ENCODE measurements at regions not wholly inside any gene's neighbourhood (a gene's known extent, or its start where the extent isn't known, plus 50 kb on each side); places are given as distances from the start of the nearest gene placed in this dataset.

DNA sequence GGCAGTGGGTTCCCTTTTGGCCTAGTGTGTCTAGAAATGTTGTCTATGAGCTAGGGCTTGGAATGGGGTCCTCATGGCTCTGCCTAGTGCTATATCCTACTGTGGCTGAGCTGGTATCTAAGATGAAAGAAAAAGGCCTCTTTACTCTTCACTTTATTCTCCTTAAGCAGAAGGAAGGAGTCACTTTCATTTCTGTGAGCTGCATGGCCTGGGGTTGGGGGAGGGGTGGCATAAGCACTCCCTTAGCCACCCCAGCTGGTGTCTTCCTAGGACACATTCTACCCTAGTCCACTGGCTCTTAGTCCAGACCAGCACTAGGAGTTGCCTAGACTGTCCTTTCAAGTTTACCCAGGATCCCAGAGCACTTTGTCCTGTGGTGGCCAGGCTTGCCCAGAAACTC lies 1148.9 kb upstream of the CNTN5 start:
- DNase-seq (ENCODE audit: extremely low read depth in 1 of 4, low spot score in 3 of 4) (no peak), ATAC-seq (no peak), FAIRE-seq (no peak)
- TF ChIP-seq ZSCAN32 (CRISPR knock-in tag; IDR thresholded peaks at IDR 0.05), result no peak
- H3K36me3 ChIP-seq (ENCODE audit: control insufficient read depth, insufficient read depth, low read length), result no peaks in the 10 kb centered on the region
- in situ Hi-C loops (cut with MboI) (no loop called here), intact Hi-C loops (cut with micrococcal nuclease) (no loop called here)
- no peaks in the 10 kb centered on the region; a peak in 1 of 5 replicates for H3K4me1 ChIP-seq (replicated peaks in 1 of 2; ENCODE audit: control insufficient read depth in 2 of 2, insufficient read depth in 2 of 2, low read length in 2 of 2)
- CTCF ChIA-PET (ENCODE audit: low intra/inter-chr PET ratio), result no interaction called here
- POLR2A ChIA-PET, result no interaction called here
- no peak overlapping the region for H3K27ac ChIP-seq (ENCODE audit: extremely low read depth, low read depth, low read length)
- no peaks in the 10 kb centered on the region for H3K27me3 ChIP-seq (ENCODE audit: control insufficient read depth in 2 of 2, insufficient read depth in 2 of 2, low read length in 2 of 2)
- no peak overlapping the region for H3K4me2 ChIP-seq (ENCODE audit: insufficient read depth, low read length)
- H3K9me3 ChIP-seq (replicated peaks; ENCODE audit: control insufficient read depth, insufficient read depth, low read depth, low read length), result no peaks in the 10 kb centered on the region
- BruUV-seq (replicated peaks), result no TSS peak
- H2AFZ ChIP-seq (ENCODE audit: low read depth, low read length), result peak overlapping the region; percentile 17; the same call in 1 of the 2 replicates
- no peak overlapping the region for H3K9ac ChIP-seq (ENCODE audit: insufficient read depth in 1 of 2, low read depth in 2 of 2, low read length in 2 of 2)
- H3K4me3 ChIP-seq, result no peak overlapping the region
- H3K9me1 ChIP-seq (ENCODE audit: control insufficient read depth, insufficient read depth, low read length), result no peaks in the 10 kb centered on the region
- no peaks in the 10 kb centered on the region for H3K79me2 ChIP-seq (ENCODE audit: control insufficient read depth, insufficient read depth, low read length)
- no peaks in the 10 kb centered on the region for H4K20me1 ChIP-seq (replicated peaks; ENCODE audit: control insufficient read depth, insufficient read depth, low read length)

DNA sequence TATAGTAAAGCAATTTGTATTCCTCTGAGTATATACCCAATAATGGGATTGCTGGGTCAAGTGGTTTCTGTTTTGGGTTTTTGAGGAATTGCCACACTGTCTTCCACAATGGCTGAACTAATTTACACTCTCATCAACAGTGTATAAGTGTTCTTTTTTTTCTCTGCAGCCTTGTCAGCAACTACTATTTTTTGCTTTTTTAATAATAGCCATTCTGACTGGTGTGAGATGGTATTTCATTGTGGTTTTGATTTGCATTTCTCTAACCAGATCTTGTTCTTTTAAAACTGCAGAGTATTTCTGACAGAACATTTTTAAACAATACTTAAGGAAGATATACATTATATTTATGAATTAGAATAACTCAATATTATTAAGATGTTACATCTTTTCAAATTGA lies 1140.5 kb upstream of the CNTN5 start:
- ATAC-seq, result no peak
- Histone ChIP-seq H3K27me3 (ENCODE audit: control insufficient read depth in 2 of 2, insufficient read depth in 2 of 2, low read length in 2 of 2) (no peaks in the 10 kb centered on the region), H3K27ac (ENCODE audit: extremely low read depth, low read depth, low read length) (no peak overlapping the region), H3K4me2 (ENCODE audit: insufficient read depth, low read length) (no peak overlapping the region), H2AFZ (ENCODE audit: low read depth, low read length) (no peak overlapping the region), H3K4me1 (replicated peaks in 1 of 2; ENCODE audit: control insufficient read depth in 2 of 2, insufficient read depth in 2 of 2, low read length in 2 of 2) (no peaks in the 10 kb centered on the region; a peak in 1 of 5 replicates), H3K9me3 (replicated peaks; ENCODE audit: control insufficient read depth, insufficient read depth, low read depth, low read length) (no peaks in the 10 kb centered on the region), H3K79me2 (ENCODE audit: control insufficient read depth, insufficient read depth, low read length) (no peaks in the 10 kb centered on the region), H3K36me3 (ENCODE audit: control insufficient read depth, insufficient read depth, low read length) (no peaks in the 10 kb centered on the region), H3K4me3 (no peak overlapping the region), H4K20me1 (replicated peaks; ENCODE audit: control insufficient read depth, insufficient read depth, low read length) (no peaks in the 10 kb centered on the region), H3K9me1 (ENCODE audit: control insufficient read depth, insufficient read depth, low read length) (no peaks in the 10 kb centered on the region), H3K9ac (ENCODE audit: insufficient read depth in 1 of 2, low read depth in 2 of 2, low read length in 2 of 2) (no peak overlapping the region)
- BruUV-seq (replicated peaks), result no TSS peak
- POLR2A ChIA-PET, result no interaction called here
- no peak for FAIRE-seq
- no peak for DNase-seq (ENCODE audit: extremely low read depth in 1 of 4, low spot score in 3 of 4)
- CTCF ChIA-PET (ENCODE audit: low intra/inter-chr PET ratio), result interaction anchor here (0.6 kb wide), 1 partner anchor 373 kb away, joined by 3 read pairs; no protein-coding TSS in a partner anchor
- in situ Hi-C loops (cut with MboI), result no loop called here
- intact Hi-C loops (cut with micrococcal nuclease), result no loop called here
- TF ChIP-seq, protein P1, sequence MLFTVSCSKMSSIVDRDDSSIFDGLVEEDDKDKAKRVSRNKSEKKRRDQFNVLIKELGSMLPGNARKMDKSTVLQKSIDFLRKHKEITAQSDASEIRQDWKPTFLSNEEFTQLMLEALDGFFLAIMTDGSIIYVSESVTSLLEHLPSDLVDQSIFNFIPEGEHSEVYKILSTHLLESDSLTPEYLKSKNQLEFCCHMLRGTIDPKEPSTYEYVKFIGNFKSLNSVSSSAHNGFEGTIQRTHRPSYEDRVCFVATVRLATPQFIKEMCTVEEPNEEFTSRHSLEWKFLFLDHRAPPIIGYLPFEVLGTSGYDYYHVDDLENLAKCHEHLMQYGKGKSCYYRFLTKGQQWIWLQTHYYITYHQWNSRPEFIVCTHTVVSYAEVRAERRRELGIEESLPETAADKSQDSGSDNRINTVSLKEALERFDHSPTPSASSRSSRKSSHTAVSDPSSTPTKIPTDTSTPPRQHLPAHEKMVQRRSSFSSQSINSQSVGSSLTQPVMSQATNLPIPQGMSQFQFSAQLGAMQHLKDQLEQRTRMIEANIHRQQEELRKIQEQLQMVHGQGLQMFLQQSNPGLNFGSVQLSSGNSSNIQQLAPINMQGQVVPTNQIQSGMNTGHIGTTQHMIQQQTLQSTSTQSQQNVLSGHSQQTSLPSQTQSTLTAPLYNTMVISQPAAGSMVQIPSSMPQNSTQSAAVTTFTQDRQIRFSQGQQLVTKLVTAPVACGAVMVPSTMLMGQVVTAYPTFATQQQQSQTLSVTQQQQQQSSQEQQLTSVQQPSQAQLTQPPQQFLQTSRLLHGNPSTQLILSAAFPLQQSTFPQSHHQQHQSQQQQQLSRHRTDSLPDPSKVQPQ (CRISPR knock-in tag; IDR thresholded peaks at IDR 0.05; ENCODE audit: borderline replicate concordance), result no peak
- TF ChIP-seq MAFG (tag; conservative IDR thresholded peaks at IDR 0.05), result no peak
- TF ChIP-seq, protein P2, sequence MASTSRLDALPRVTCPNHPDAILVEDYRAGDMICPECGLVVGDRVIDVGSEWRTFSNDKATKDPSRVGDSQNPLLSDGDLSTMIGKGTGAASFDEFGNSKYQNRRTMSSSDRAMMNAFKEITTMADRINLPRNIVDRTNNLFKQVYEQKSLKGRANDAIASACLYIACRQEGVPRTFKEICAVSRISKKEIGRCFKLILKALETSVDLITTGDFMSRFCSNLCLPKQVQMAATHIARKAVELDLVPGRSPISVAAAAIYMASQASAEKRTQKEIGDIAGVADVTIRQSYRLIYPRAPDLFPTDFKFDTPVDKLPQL (IDR thresholded peaks at IDR 0.05; ENCODE audit: extremely low read depth, insufficient read length), result no peak
- TF ChIP-seq KDM4B (IDR thresholded peaks at IDR 0.05; ENCODE audit: borderline replicate concordance in 2 of 2, low read depth in 1 of 2), result no peak
- no peak for TF ChIP-seq HMG20B (CRISPR knock-in tag; IDR thresholded peaks at IDR 0.05)
- TF ChIP-seq, protein P3, sequence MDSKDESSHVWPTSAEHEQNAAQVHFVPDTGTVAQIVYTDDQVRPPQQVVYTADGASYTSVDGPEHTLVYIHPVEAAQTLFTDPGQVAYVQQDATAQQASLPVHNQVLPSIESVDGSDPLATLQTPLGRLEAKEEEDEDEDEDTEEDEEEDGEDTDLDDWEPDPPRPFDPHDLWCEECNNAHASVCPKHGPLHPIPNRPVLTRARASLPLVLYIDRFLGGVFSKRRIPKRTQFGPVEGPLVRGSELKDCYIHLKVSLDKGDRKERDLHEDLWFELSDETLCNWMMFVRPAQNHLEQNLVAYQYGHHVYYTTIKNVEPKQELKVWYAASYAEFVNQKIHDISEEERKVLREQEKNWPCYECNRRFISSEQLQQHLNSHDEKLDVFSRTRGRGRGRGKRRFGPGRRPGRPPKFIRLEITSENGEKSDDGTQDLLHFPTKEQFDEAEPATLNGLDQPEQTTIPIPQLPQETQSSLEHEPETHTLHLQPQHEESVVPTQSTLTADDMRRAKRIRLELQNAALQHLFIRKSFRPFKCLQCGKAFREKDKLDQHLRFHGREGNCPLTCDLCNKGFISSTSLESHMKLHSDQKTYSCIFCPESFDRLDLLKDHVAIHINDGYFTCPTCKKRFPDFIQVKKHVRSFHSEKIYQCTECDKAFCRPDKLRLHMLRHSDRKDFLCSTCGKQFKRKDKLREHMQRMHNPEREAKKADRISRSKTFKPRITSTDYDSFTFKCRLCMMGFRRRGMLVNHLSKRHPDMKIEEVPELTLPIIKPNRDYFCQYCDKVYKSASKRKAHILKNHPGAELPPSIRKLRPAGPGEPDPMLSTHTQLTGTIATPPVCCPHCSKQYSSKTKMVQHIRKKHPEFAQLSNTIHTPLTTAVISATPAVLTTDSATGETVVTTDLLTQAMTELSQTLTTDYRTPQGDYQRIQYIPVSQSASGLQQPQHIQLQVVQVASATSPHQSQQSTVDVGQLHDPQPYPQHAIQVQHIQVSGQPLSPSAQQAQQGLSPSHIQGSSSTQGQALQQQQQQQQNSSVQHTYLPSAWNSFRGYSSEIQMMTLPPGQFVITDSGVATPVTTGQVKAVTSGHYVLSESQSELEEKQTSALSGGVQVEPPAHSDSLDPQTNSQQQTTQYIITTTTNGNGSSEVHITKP (IDR thresholded peaks at IDR 0.05; ENCODE audit: partially characterized antibody), result no peak
- no peak for TF ChIP-seq NFRKB (IDR thresholded peaks at IDR 0.05; ENCODE audit: low read depth)
- TF ChIP-seq SAP30 (IDR thresholded peaks at IDR 0.05; ENCODE audit: borderline replicate concordance, insufficient read depth, low read depth, low read length, poor library complexity, severe bottlenecking), result no peak

Data from K562 (cell line).